GM18511 (cell line): ENCODE measurements at regions not wholly inside any gene's neighbourhood (a gene's known extent, or its start where the extent isn't known, plus 50 kb on each side); places are given as distances from the start of the nearest gene placed in this dataset.

Experiments used
- ATAC-seq: cut with Tn5 transposase; IDR thresholded peaks from one replicate; pipeline ENCODE4 v1.9.1; 2021; ENCODE audit warnings: mild to moderate bottlenecking, moderate library complexity; ENCODE audit not compliant: unreplicated experiment

GRCh38 chr6:22925920-22926789 is 356.8 kb downstream of the HDGFL1 start:
- ATAC-seq = no peak

- no peak for ATAC-seq
These were observed 357.5 kb downstream of the HDGFL1 start for GRCh38 chr6:22926790-22927354.

DNA sequence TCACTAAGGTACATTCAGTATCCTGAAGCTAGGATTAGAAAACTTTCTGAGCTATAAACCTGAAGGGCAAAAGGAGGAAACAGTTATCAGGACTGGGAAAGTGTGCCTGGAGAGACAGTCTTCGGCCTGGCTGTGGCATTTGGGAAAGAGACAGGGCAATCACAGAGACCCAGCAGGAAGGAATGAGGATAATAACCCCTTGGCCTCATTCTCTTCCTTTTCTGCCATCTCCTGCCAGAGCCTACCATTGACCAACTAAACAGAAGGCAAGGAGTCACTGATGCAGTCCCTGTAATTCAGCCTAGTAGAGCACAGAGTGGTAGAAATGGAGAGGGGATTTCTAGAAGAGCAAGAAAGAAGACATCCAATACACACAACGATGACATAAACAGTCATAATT is 359.4 kb downstream of the HDGFL1 start:
- ATAC-seq = peak; percentile 56

- ATAC-seq = peak; percentile 85
These were observed 360.1 kb downstream of the HDGFL1 start for GRCh38 chr6:22929311-22929985.

GRCh38 chr6:22940581-22941290 is 371.4 kb downstream of the HDGFL1 start:
- no peak for ATAC-seq

GRCh38 chr6:22942403-22942802 is 373.0 kb downstream of the HDGFL1 start:
- no peak for ATAC-seq

DNA sequence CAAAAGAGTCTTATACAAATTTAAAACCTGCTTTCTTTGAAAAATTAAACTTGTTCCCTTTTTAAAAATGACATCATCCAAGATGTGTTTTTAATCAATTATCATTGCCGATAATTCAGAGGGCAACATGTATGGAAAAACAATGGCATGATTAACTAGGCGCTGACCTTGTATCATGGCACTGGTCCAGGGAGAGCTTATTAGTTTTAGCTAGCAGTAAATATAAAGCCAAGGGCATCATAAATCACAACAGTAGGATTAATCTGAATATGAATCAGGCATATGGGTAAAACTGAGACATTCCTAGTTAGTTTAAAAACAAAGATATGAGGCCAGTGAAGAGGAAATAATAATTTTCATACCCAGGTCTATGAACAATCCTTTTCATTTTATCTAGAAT is 374.0 kb downstream of the HDGFL1 start:
- ATAC-seq = no peak

GRCh38 chr6:22949967-22950366 is 380.6 kb downstream of the HDGFL1 start:
- ATAC-seq = no peak

- no peak for ATAC-seq
These were observed 382.7 kb downstream of the HDGFL1 start for GRCh38 chr6:22952097-22952496.

GRCh38 chr6:22954749-22955385 is 385.5 kb downstream of the HDGFL1 start:
- ATAC-seq = peak; percentile 62

GRCh38 chr6:22956029-22956681 is 386.8 kb downstream of the HDGFL1 start:
- no peak for ATAC-seq

DNA sequence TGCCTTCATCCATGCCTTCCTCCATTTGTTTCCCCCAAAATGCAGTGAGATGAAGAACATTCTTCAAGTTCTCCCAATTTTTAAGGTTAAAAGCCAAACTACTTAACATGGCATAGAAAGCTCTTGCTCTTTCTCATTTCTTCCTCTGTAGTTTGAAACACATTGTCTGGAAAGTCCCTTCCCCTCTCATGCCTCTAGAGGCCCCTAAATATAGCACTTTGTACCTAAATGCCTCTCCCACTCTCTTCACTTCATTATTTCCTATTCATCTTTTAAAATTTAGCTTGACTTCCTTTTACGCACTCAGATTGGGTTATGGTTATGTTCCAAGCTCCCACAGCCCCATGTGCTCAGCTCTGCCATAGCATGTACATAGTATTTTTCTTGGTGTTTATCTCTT is 389.3 kb downstream of the HDGFL1 start:
- ATAC-seq = peak; percentile 70

DNA sequence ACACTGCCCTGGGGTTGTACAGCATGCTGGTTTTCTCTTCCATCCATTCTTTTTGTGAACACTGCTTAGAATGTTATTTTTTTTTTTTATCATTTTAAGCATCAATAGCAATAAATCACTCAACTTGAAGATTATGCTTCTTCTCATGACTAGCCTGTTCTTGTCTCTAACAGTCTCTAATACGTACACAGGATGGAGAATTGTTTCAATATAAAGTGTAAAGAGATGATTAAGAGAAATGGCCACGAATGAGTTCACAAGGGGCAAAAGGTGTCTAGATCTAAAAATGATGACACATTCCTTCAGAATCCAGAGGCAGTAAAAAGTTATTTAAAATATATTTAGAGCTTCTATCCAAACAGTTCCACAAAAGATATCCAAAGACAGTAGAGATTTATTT is 390.2 kb downstream of the HDGFL1 start:
- no peak for ATAC-seq

DNA sequence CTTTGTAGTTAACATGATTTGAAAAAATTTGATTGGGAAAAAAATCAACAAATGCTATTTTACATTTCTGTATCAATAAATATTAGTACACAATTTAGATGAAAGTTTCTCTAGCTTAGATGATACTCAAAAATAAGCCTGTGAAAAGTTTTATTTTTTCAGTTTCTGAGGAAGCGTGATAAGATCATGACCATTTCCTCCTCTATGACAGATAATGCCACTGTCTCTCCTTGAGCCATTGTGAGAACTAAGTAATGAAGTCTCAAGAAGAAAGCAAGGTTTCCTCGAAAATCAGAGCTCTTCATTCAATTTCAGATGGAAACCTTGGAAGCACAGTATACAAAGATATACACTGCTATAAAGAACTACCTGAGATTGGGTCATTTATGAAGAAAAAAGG is 395.0 kb downstream of the HDGFL1 start:
- no peak for ATAC-seq

- no peak for ATAC-seq
These were observed 396.5 kb downstream of the HDGFL1 start for GRCh38 chr6:22965889-22966288.

DNA sequence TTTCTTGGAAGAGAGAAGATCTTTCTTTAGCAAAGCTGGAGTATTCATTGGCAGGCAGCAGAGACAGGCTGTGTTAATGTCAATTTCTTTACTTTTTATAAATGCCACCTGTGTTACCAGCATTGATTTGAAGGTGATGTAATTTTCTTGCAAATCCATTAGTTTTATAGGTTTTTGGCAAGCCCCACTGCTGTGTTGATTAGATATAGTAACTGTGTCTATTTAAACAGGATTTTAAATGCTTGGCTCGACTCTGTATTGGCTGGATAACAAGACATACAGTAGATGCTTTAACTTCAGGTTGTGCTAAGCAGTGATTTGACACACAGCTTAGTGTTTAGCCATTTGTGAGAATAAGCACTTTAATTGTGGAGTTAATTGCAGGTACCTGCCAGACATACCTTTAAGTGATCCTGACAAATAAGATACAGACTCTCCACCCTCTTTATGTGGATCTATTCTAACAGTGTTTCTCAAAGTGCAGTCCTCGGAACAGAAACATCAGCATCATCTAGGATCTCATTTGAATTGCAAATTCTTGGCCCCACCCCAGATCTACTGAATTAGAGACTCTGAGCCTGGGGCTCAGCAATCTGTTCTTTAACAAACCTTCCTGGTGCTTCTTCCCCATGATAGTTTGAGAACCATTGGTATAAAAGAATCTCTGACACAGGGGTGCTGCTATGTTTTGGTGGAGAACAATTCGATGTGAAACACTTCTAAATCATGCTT is 397.5 kb downstream of the HDGFL1 start:
- no peak for ATAC-seq

DNA sequence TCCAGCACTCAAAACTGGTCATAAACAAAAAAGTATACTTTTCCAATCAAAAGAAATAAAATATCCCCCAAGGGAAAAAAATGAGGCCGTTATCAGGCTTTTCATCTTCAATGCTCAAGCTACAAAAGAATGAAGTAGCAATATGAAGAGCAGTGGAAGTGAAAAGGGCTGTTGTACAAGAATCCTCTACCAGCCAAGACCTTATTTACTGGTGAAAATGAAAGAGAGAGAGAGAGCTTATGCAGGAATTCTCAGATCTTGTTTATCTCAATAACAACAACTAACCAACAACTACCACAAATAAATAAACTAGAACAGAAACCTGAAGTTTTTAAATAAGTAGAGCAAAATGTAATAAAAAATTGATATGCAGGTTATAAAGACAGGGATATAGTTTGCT is 400.6 kb downstream of the HDGFL1 start:
- no peak for ATAC-seq

- no peak for ATAC-seq
These were observed 403.4 kb downstream of the HDGFL1 start for GRCh38 chr6:22972771-22973170.

DNA sequence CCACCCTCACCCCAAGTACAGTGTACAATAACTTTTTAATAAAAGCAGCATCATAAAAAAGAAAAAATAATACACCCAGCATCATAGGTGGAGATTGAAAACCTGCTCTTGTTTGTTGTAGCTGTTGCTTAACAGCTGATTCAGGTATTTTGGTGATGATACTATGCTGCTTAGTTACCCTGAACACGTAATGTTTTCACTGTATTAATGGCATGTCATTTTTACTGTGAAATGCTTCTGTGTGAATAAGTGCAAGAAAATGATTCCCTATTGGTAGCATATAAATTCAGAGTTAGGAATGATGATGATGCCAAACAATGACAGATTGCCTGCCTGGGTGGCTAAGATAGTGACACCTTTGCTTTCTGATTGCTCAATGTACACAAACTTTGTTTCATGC is 405.7 kb downstream of the HDGFL1 start:
- no peak for ATAC-seq

GRCh38 chr6:22980446-22980845 is 411.1 kb downstream of the HDGFL1 start:
- ATAC-seq = no peak
